Right kidney (tissue), 1 donor: ENCODE measurements at regions not wholly inside any gene's neighbourhood (a gene's known extent, or its start where the extent isn't known, plus 50 kb on each side); places are given as distances from the start of the nearest gene placed in this dataset.

ENCODE experiments used
- DNase-seq: peaks from one replicate; pipeline ENCODE4 v3.0.0-alpha.2; 2016

- DNase-seq, result no peak
Measured at GRCh38 chr3:72698154-72698917, 149.9 kb downstream of the SHQ1 start.

GRCh38 chr3:72697717-72698116, 150.5 kb downstream of the SHQ1 start:
- no peak for DNase-seq

- no peak for DNase-seq
Measured at GRCh38 chr3:72696815-72697214, 151.4 kb downstream of the SHQ1 start.

GRCh38 chr3:72694398-72694797, 153.8 kb downstream of the SHQ1 start:
- no peak for DNase-seq

- no peak for DNase-seq
Measured at GRCh38 chr3:72692990-72693389, 155.3 kb downstream of the SHQ1 start.

- DNase-seq, result no peak
Measured at GRCh38 chr3:72690629-72691028, 157.6 kb downstream of the SHQ1 start.

GRCh38 chr3:72682936-72683452, 165.3 kb downstream of the SHQ1 start:
- DNase-seq, result peak; percentile 39

- DNase-seq, result no peak
Measured at GRCh38 chr3:72681598-72681997, 166.6 kb downstream of the SHQ1 start.

GRCh38 chr3:72680766-72681165, 167.5 kb downstream of the SHQ1 start:
- no peak for DNase-seq

- DNase-seq, result no peak
Measured at GRCh38 chr3:72679540-72680198, 168.6 kb downstream of the SHQ1 start.

GRCh38 chr3:72678867-72679266, 169.4 kb downstream of the SHQ1 start:
- DNase-seq, result no peak

- DNase-seq, result no peak
Measured at GRCh38 chr3:72678380-72678779, 169.9 kb downstream of the SHQ1 start.

- no peak for DNase-seq
Measured at GRCh38 chr3:72675243-72675642, 173.0 kb downstream of the SHQ1 start.

- DNase-seq, result no peak
Measured at GRCh38 chr3:72673011-72673771, 175.1 kb downstream of the SHQ1 start.

GRCh38 chr3:72669224-72669623, 179.0 kb downstream of the SHQ1 start:
- DNase-seq, result no peak

GRCh38 chr3:72666447-72666755, 181.8 kb downstream of the SHQ1 start:
- DNase-seq, result no peak

- DNase-seq, result no peak
Measured at GRCh38 chr3:72665701-72666446, 182.4 kb downstream of the SHQ1 start.

GRCh38 chr3:72665103-72665502, 183.1 kb downstream of the SHQ1 start:
- DNase-seq, result no peak

GRCh38 chr3:72664184-72664975, 183.9 kb downstream of the SHQ1 start:
- no peak for DNase-seq

GRCh38 chr3:72663429-72663828, 184.8 kb downstream of the SHQ1 start:
- DNase-seq, result no peak

GRCh38 chr3:72661115-72661457, 187.2 kb downstream of the SHQ1 start:
- DNase-seq, result no peak
